Astrocyte (in vitro differentiated cells and primary cell): ENCODE measurements at regions not wholly inside any gene's neighbourhood (a gene's known extent, or its start where the extent isn't known, plus 50 kb on each side); places are given as distances from the start of the nearest gene placed in this dataset.

Experiments used
- EZH2 ChIP-seq: IDR thresholded peaks from 2 replicates; pipeline ENCODE4 v1.6.1; 2012; ENCODE audit warnings: mild to moderate bottlenecking, low read length, inconsistent platforms; ENCODE audit not compliant: insufficient read depth
- TF ChIP-seq, protein P1 (sequence below): IDR thresholded peaks from 2 replicates; pipeline ENCODE4 v1.5.1; 2011; ENCODE audit warnings: low read depth, mild to moderate bottlenecking, inconsistent platforms, low read length, moderate library complexity; ENCODE audit not compliant: insufficient read depth

DNA sequence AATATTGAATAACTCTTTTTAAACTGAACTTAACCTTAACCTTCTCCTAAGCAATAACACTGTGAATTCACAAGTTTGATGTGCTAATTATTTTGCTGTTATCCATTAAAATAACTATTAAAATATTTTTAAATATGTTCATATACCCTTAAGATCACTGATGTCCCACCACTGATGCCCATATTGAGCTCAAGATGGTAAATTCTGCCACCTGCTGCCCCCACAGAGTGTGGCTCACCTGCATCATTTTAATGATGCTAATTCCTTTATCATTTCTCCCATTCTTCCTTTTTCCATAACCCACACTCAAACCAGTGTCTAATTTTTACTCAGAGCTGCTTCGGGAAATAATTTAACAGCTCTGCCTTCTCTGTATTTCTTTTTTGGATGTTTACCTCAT is 82.3 kb upstream of the ARID5B start:
- TF ChIP-seq, protein P1, sequence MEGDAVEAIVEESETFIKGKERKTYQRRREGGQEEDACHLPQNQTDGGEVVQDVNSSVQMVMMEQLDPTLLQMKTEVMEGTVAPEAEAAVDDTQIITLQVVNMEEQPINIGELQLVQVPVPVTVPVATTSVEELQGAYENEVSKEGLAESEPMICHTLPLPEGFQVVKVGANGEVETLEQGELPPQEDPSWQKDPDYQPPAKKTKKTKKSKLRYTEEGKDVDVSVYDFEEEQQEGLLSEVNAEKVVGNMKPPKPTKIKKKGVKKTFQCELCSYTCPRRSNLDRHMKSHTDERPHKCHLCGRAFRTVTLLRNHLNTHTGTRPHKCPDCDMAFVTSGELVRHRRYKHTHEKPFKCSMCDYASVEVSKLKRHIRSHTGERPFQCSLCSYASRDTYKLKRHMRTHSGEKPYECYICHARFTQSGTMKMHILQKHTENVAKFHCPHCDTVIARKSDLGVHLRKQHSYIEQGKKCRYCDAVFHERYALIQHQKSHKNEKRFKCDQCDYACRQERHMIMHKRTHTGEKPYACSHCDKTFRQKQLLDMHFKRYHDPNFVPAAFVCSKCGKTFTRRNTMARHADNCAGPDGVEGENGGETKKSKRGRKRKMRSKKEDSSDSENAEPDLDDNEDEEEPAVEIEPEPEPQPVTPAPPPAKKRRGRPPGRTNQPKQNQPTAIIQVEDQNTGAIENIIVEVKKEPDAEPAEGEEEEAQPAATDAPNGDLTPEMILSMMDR, result no peak
- no peak for TF ChIP-seq EZH2
